Neural progenitor cell (in vitro differentiated cells): ENCODE measurements at regions not wholly inside any gene's neighbourhood (a gene's known extent, or its start where the extent isn't known, plus 50 kb on each side); places are given as distances from the start of the nearest gene placed in this dataset.

ENCODE experiments used
- CTCF ChIP-seq: fragments of 200-600 bp; sonication (generic); IDR thresholded peaks from 2 replicates; pipeline ENCODE4 v1.5.1; 2017; ENCODE audit warnings: antibody characterized with exemption, mild to moderate bottlenecking
- EZH2 ChIP-seq: fragments of 200-600 bp; sonication (generic); IDR thresholded peaks from 2 replicates; pipeline ENCODE4 v1.6.1; 2017; ENCODE audit warnings: antibody characterized with exemption, mild to moderate bottlenecking, moderate library complexity
- EZH2phosphoT487 ChIP-seq: fragments of 200-600 bp; sonication (generic); IDR thresholded peaks from 2 replicates; pipeline ENCODE4 v1.6.1; 2017; ENCODE audit warnings: antibody characterized with exemption

DNA sequence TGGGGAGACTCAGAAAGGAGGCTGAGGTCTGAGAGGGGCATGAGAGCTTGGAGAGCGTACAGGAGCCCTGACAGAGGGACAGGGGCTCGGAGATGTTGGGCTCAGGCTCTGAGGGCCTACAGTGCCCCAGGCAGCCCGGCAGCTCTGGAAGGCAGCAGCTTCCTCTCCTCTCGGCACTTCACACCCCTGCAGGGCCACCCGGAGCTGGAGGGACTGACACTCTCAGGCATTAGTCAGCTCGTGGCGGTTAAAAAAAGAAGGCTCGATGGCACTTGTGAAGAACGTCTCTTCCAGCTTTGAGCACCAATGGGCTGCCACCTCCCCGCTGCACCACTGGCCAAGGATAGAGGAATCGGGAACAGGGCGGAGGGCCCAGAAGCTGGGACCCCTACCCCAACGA is 62.6 kb upstream of the SIRPA start:
- TF ChIP-seq EZH2phosphoT487 (no peak), CTCF (no peak), EZH2 (no peak)
